ENCODE measurements at regions not wholly inside any gene's neighbourhood (a gene's known extent, or its start where the extent isn't known, plus 50 kb on each side); places are given as distances from the start of the nearest gene placed in this dataset.

- peaks cover 2 to 10% of the 10 kb centered on the region in 2 experiments; a peak in 2 of 5 replicates for H3K27me3 ChIP-seq (ENCODE audit: control insufficient read depth in 1 of 2, insufficient read depth in 2 of 2, low read length in 2 of 2)
- no peak overlapping the region for H3K4me2 ChIP-seq (ENCODE audit: low read depth, low read length)
- POLR2A ChIA-PET, result no interaction called here
- no peaks in the 10 kb centered on the region for H3K79me2 ChIP-seq (ENCODE audit: insufficient read depth, low read length)
- in situ Hi-C loops (cut with HindIII; ENCODE audit: extremely low pct_ligation_motif_present, low pct_unique_long_range_greater_than_20kb) (loop anchor here (10.0 kb wide), 1 partner anchor 185 kb away; no protein-coding TSS in a partner anchor), intact Hi-C loops (cut with micrococcal nuclease; ENCODE audit: unreplicated experiment) (no loop called here)
- H3K36me3 ChIP-seq (replicated peaks in 1 of 2; ENCODE audit: control insufficient read depth in 1 of 2, insufficient read depth in 2 of 2, low read length in 2 of 2), result no peaks in the 10 kb centered on the region
- DNase-seq (ENCODE audit: low spot score) (no peak), FAIRE-seq (no peak), ATAC-seq (no peak)
- BruUV-seq (replicated peaks), result no TSS peak
- 17% methylated on average over 3 of the region's 3 CpGs for WGBS (ENCODE audit: low lambda C conversion rate)
- H4K20me1 ChIP-seq (ENCODE audit: insufficient read depth, low read length), result no peaks in the 10 kb centered on the region
- no peak overlapping the region for H3K27ac ChIP-seq (ENCODE audit: extremely low read length, insufficient read depth, low read length)
- H2AFZ ChIP-seq (ENCODE audit: low read length), result no peak overlapping the region
- H3K9me3 ChIP-seq (ENCODE audit: low read length), result no peaks in the 10 kb centered on the region
- TF ChIP-seq RBAK (CRISPR knock-in tag; IDR thresholded peaks at IDR 0.05) (no peak), GMEB2 (CRISPR knock-in tag; IDR thresholded peaks at IDR 0.05; ENCODE audit: low read depth) (no peak), ZNF816 (CRISPR knock-in tag; IDR thresholded peaks at IDR 0.05; ENCODE audit: borderline replicate concordance) (no peak), MLXIP (CRISPR knock-in tag; IDR thresholded peaks at IDR 0.05; ENCODE audit: borderline replicate concordance) (no peak), HNF1B (CRISPR knock-in tag; IDR thresholded peaks at IDR 0.05) (no peak), YY1 (IDR thresholded peaks at IDR 0.05; ENCODE audit: insufficient read depth, insufficient replicate concordance, low read depth, low read length) (no peak), EEA1 (CRISPR knock-in tag; IDR thresholded peaks at IDR 0.05; ENCODE audit: borderline replicate concordance) (no peak), FOXA1 (IDR thresholded peaks at IDR 0.05) (no peak), FOXA1 (CRISPR knock-in tag; IDR thresholded peaks at IDR 0.05) (no peak), ZNF274 (CRISPR knock-in tag; IDR thresholded peaks at IDR 0.05) (no peak), ZNF790 (CRISPR knock-in tag; IDR thresholded peaks at IDR 0.05; ENCODE audit: borderline replicate concordance) (no peak), ZNF644 (CRISPR knock-in tag; IDR thresholded peaks at IDR 0.05; ENCODE audit: low read depth) (no peak), ZNF44 (CRISPR knock-in tag; IDR thresholded peaks at IDR 0.05) (no peak), LBX2 (CRISPR knock-in tag; IDR thresholded peaks at IDR 0.05; ENCODE audit: borderline replicate concordance) (no peak), ATRX (CRISPR knock-in tag; IDR thresholded peaks at IDR 0.05; ENCODE audit: borderline replicate concordance) (no peak), ZNF616 (CRISPR knock-in tag; IDR thresholded peaks at IDR 0.05; ENCODE audit: low read depth) (no peak), CHD2 (IDR thresholded peaks at IDR 0.05; ENCODE audit: low read depth, low read length) (no peak), THAP7 (CRISPR knock-in tag; IDR thresholded peaks at IDR 0.05) (no peak), HES4 (CRISPR knock-in tag; IDR thresholded peaks at IDR 0.05; ENCODE audit: borderline replicate concordance) (no peak), ZNF629 (CRISPR knock-in tag; conservative IDR thresholded peaks at IDR 0.05) (no peak)
- CTCF ChIA-PET (ENCODE audit: low intra/inter-chr PET ratio, low total read pairs), result no interaction called here
- no peak overlapping the region for H3K9ac ChIP-seq (ENCODE audit: insufficient read depth, low read depth, low read length)
- no peak overlapping the region for H3K4me3 ChIP-seq (replicated peaks in 1 of 3; ENCODE audit: insufficient read depth in 1 of 3, low read depth in 2 of 3, low read length in 3 of 3)
- peaks cover 8% of the 10 kb centered on the region; the same call in 1 of the 2 replicates for H3K4me1 ChIP-seq (ENCODE audit: insufficient read depth, low read length)
These were observed 180.6 kb downstream of the MTX2 start for GRCh38 chr2:176449852-176450251.

Data from HepG2 (cell line).